ENCODE measurements at regions not wholly inside any gene's neighbourhood (a gene's known extent, or its start where the extent isn't known, plus 50 kb on each side); places are given as distances from the start of the nearest gene placed in this dataset.

- no peak for TF ChIP-seq PAX5 (IDR thresholded peaks at IDR 0.05; ENCODE audit: borderline replicate concordance, low read depth, low read length)
- no peak for TF ChIP-seq E2F8 (IDR thresholded peaks at IDR 0.05; ENCODE audit: low read depth, partially characterized antibody)
- TF ChIP-seq ZNF217 (IDR thresholded peaks at IDR 0.05) = no peak
- no peak for TF ChIP-seq TARDBP (IDR thresholded peaks at IDR 0.05; ENCODE audit: borderline replicate concordance)
Measured at GRCh38 chr13:40178130-40178529, 488.3 kb downstream of the FOXO1 start (continued).

GRCh38 chr13:40179445-40180281, 486.8 kb downstream of the FOXO1 start:
- WGBS (ENCODE audit: insufficient coverage, insufficient replicate concordance, low lambda C conversion rate, missing lambda C conversion rate) = 42% methylated on average over 3 of the region's 3 CpGs
- RAD21 ChIA-PET (ENCODE audit: unreplicated experiment) = no interaction called here
- Histone ChIP-seq H3K27ac (ENCODE audit: control insufficient read depth, insufficient read depth) (no peak overlapping the region), H4K20me1 (ENCODE audit: control insufficient read depth, insufficient read depth) (no peaks in the 10 kb centered on the region; the same call in 1 of the 2 replicates), H3K9ac (ENCODE audit: control insufficient read depth, insufficient read depth, low read length) (no peak overlapping the region), H3K79me2 (ENCODE audit: control insufficient read depth, insufficient read depth, low read length) (no peaks in the 10 kb centered on the region), H3K36me3 (ENCODE audit: control insufficient read depth in 2 of 2, insufficient read depth in 2 of 2, low read length in 1 of 2) (no peaks in the 10 kb centered on the region), H2AFZ (ENCODE audit: control insufficient read depth, low read depth, low read length) (no peak overlapping the region), H3K4me2 (ENCODE audit: control insufficient read depth, insufficient read depth) (no peak overlapping the region), H3K9me3 (replicated peaks; ENCODE audit: control insufficient read depth, insufficient read depth, low read length) (no peaks in the 10 kb centered on the region; the same call in 2 of the 3 replicates), H3K4me1 (ENCODE audit: control insufficient read depth, insufficient read depth, low read length) (no peaks in the 10 kb centered on the region), H3K27me3 (replicated peaks in 1 of 2; ENCODE audit: control insufficient read depth in 2 of 2, insufficient read depth in 2 of 2, low read length in 1 of 2) (no peaks in the 10 kb centered on the region; a peak in 1 of 4 replicates), H3K4me3 (no peak overlapping the region)
- CTCF ChIA-PET = interaction anchor here (1.1 kb wide), 1 partner anchor 12 kb away, joined by 3 read pairs; no protein-coding TSS in a partner anchor
- no peak for FAIRE-seq
- intact Hi-C loops (cut with micrococcal nuclease; ENCODE audit: unreplicated experiment) = no loop called here
- in situ Hi-C loops (cut with MboI) = no loop called here
- SMC1A ChIA-PET (ENCODE audit: uncharacterized antibody, unreplicated experiment) = no interaction called here
- ATAC-seq = no peak
- DNase-seq (ENCODE audit: low read depth, low spot score) = no peak
- BruUV-seq (replicated peaks) = no TSS peak
- POLR2A ChIA-PET = no interaction called here
- TF ChIP-seq EZH2 (IDR thresholded peaks at IDR 0.05; ENCODE audit: borderline replicate concordance, control insufficient read depth, low read depth, low read length) = no peak
- TF ChIP-seq SP1 (IDR thresholded peaks at IDR 0.05; ENCODE audit: low read depth, low read length) = no peak
- no peak for TF ChIP-seq NKRF (conservative IDR thresholded peaks at IDR 0.05)
- TF ChIP-seq RAD51 (IDR thresholded peaks at IDR 0.05) = no peak
- no peak for TF ChIP-seq BHLHE40 (IDR thresholded peaks at IDR 0.05; ENCODE audit: borderline replicate concordance in 1 of 2, low read depth in 2 of 2, low read length in 1 of 2)
- no peak for TF ChIP-seq LARP7 (IDR thresholded peaks at IDR 0.05)
- no peak for TF ChIP-seq NR2F1 (conservative IDR thresholded peaks at IDR 0.05)
- no peak for TF ChIP-seq BCL11A (IDR thresholded peaks at IDR 0.05; ENCODE audit: low read depth, low read length)
- no peak for TF ChIP-seq RB1 (IDR thresholded peaks at IDR 0.05; ENCODE audit: borderline replicate concordance)
- TF ChIP-seq ZSCAN29 (IDR thresholded peaks at IDR 0.05) = no peak
- TF ChIP-seq MTA2 (IDR thresholded peaks at IDR 0.05; ENCODE audit: low read depth) = no peak
- TF ChIP-seq HDGF (IDR thresholded peaks at IDR 0.05) = no peak
- no peak for TF ChIP-seq EP300 (IDR thresholded peaks at IDR 0.05; ENCODE audit: borderline replicate concordance in 1 of 2, control insufficient read depth in 1 of 2, low read depth in 2 of 2, low read length in 2 of 2)
- no peak for TF ChIP-seq USF2 (IDR thresholded peaks at IDR 0.05; ENCODE audit: borderline replicate concordance, low read depth, low read length)
